HepG2 (cell line): ENCODE measurements at regions not wholly inside any gene's neighbourhood (a gene's known extent, or its start where the extent isn't known, plus 50 kb on each side); places are given as distances from the start of the nearest gene placed in this dataset.

Source experiments
- ARNT2 ChIP-seq: sonication (generic); formaldehyde crosslinking; IDR thresholded peaks from 2 replicates; pipeline ENCODE4 v1.8.0; 2022; ENCODE audit warnings: mild to moderate bottlenecking, low read depth, missing genetic modification reagents, moderate library complexity
- MAFK ChIP-seq, 2 experiments: IDR thresholded peaks in 1 of 2; conservative IDR thresholded peaks in 1 of 2; 2 replicates each; pipeline ENCODE4 v1.6.1; 2011; ENCODE audit warnings: improper control_type of control experiment in 2 of 2, low read length in 2 of 2
- SIN3A ChIP-seq: IDR thresholded peaks from 2 replicates; pipeline ENCODE4 v1.6.1; 2011; ENCODE audit warnings: low read depth, mild to moderate bottlenecking, control low read depth, low read length, borderline replicate concordance
- TCF7L2 ChIP-seq: IDR thresholded peaks from 2 replicates; pipeline ENCODE4 v1.6.1; 2011; ENCODE audit warnings: mild to moderate bottlenecking, low read depth, low read length, moderate library complexity
- TF ChIP-seq, protein P1 (sequence below): sonication (generic); formaldehyde crosslinking; IDR thresholded peaks from 2 replicates; pipeline ENCODE4 v1.5.0; 2020; ENCODE audit warnings: mild to moderate bottlenecking, missing genetic modification reagents, moderate library complexity
- TF ChIP-seq, protein P2 (sequence below): sonication (generic); formaldehyde crosslinking; IDR thresholded peaks from 2 replicates; pipeline ENCODE4 v1.8.0; 2022; ENCODE audit warnings: mild to moderate bottlenecking, missing genetic modification reagents

DNA sequence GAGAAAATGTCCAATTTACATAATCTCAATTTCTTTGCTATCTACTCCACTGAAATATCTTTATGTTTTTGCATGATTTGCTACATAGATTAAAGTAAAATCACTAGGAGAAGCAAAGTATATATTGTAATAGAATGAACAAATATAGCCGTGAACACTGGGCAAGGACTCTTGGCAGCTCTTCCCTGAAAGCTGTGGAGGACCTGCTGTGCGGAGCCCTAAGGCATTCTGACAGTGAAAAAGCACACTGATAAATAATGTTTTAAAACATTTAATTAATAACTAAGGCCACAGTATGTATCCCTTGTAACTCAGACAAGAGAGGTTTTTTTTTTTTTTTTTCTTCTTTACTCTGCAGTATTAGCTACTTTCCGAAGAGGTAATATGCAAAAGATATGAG is 256.1 kb upstream of the DPYD start:
- no peak for TF ChIP-seq SIN3A
- TF ChIP-seq ARNT2 (CRISPR knock-in tag), result no peak
- no peak for TF ChIP-seq MAFK (conservative IDR thresholded peaks at IDR 0.05 in 1 of 2, IDR thresholded peaks at IDR 0.05 in 1 of 2; ENCODE audit: low read length in 2 of 2)
- no peak for TF ChIP-seq TCF7L2
- TF ChIP-seq, protein P1, sequence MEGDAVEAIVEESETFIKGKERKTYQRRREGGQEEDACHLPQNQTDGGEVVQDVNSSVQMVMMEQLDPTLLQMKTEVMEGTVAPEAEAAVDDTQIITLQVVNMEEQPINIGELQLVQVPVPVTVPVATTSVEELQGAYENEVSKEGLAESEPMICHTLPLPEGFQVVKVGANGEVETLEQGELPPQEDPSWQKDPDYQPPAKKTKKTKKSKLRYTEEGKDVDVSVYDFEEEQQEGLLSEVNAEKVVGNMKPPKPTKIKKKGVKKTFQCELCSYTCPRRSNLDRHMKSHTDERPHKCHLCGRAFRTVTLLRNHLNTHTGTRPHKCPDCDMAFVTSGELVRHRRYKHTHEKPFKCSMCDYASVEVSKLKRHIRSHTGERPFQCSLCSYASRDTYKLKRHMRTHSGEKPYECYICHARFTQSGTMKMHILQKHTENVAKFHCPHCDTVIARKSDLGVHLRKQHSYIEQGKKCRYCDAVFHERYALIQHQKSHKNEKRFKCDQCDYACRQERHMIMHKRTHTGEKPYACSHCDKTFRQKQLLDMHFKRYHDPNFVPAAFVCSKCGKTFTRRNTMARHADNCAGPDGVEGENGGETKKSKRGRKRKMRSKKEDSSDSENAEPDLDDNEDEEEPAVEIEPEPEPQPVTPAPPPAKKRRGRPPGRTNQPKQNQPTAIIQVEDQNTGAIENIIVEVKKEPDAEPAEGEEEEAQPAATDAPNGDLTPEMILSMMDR (CRISPR knock-in tag), result no peak
- TF ChIP-seq, protein P2, sequence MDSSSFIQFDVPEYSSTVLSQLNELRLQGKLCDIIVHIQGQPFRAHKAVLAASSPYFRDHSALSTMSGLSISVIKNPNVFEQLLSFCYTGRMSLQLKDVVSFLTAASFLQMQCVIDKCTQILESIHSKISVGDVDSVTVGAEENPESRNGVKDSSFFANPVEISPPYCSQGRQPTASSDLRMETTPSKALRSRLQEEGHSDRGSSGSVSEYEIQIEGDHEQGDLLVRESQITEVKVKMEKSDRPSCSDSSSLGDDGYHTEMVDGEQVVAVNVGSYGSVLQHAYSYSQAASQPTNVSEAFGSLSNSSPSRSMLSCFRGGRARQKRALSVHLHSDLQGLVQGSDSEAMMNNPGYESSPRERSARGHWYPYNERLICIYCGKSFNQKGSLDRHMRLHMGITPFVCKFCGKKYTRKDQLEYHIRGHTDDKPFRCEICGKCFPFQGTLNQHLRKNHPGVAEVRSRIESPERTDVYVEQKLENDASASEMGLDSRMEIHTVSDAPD (CRISPR knock-in tag), result no peak
